Fibroblast of lung (primary cell): ENCODE measurements at regions not wholly inside any gene's neighbourhood (a gene's known extent, or its start where the extent isn't known, plus 50 kb on each side); places are given as distances from the start of the nearest gene placed in this dataset.

Experiments
- EZH2 ChIP-seq: IDR thresholded peaks from 2 replicates; pipeline ENCODE4 v1.5.1; 2012; ENCODE audit warnings: low read length, control low read depth, mild to moderate bottlenecking; ENCODE audit errors: missing control alignments
- TF ChIP-seq, protein P1 (sequence below), 2 donors: IDR thresholded peaks in 1 of 2; conservative IDR thresholded peaks in 1 of 2; 1 replicate in 1 of 2; 2 replicates in 1 of 2; pipeline ENCODE4 v1.5.1; 2011 to 2012; ENCODE audit warnings: low read length in 2 of 2, control low read depth in 1 of 2, inconsistent platforms in 1 of 2, low read depth in 1 of 2, mild to moderate bottlenecking in 1 of 2

DNA sequence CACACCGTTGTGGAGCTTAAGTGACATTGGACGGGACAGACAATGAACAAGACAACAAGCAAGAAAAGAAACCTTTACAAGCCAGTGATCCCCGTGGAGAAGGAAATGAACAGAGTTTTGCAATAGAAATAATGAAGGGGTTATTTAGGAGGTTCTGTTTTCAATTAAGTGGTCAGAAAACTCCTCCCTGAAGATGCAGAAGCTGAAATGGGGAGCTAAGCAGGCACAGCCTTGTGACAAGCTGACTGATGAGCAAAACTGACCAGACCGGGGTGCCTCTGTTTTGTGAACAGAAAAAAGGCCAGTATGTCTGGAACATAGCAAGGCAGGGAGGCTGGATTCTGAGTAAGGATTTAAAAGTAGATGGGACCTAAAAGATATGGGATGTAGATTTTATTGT is 299.8 kb upstream of the POM121L12 start:
- TF ChIP-seq, protein P1, sequence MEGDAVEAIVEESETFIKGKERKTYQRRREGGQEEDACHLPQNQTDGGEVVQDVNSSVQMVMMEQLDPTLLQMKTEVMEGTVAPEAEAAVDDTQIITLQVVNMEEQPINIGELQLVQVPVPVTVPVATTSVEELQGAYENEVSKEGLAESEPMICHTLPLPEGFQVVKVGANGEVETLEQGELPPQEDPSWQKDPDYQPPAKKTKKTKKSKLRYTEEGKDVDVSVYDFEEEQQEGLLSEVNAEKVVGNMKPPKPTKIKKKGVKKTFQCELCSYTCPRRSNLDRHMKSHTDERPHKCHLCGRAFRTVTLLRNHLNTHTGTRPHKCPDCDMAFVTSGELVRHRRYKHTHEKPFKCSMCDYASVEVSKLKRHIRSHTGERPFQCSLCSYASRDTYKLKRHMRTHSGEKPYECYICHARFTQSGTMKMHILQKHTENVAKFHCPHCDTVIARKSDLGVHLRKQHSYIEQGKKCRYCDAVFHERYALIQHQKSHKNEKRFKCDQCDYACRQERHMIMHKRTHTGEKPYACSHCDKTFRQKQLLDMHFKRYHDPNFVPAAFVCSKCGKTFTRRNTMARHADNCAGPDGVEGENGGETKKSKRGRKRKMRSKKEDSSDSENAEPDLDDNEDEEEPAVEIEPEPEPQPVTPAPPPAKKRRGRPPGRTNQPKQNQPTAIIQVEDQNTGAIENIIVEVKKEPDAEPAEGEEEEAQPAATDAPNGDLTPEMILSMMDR (conservative IDR thresholded peaks at IDR 0.05 in 1 of 2, IDR thresholded peaks at IDR 0.05 in 1 of 2; ENCODE audit: low read depth in 1 of 2, low read length in 2 of 2): no peak
- TF ChIP-seq EZH2: no peak
